H9 (cell line): ENCODE measurements at regions not wholly inside any gene's neighbourhood (a gene's known extent, or its start where the extent isn't known, plus 50 kb on each side); places are given as distances from the start of the nearest gene placed in this dataset.

Experiments
- DNase-seq: peaks from one replicate; pipeline ENCODE4 v3.0.0-alpha.2; 2017
- H2AFZ ChIP-seq: one replicate; pipeline ENCODE4 v1.6.1; 2013; ENCODE audit warnings: mild to moderate bottlenecking, low read length, control low read depth, moderate library complexity
- H2AK5ac ChIP-seq: 2 replicates; pipeline ENCODE4 v1.6.1; 2013; ENCODE audit warnings: low read length, control low read depth, mixed read lengths; ENCODE audit not compliant: insufficient read length
- H2BK120ac ChIP-seq: one replicate; pipeline ENCODE4 v1.6.1; 2013; ENCODE audit warnings: low read depth, mild to moderate bottlenecking, low read length, control low read depth, inconsistent platforms; ENCODE audit not compliant: poor library complexity, severe bottlenecking
- H2BK12ac ChIP-seq: 2 replicates; pipeline ENCODE4 v1.6.1; 2013; ENCODE audit warnings: low read length, control low read depth, mixed read lengths, low read depth; ENCODE audit not compliant: insufficient read length
- H2BK15ac ChIP-seq: 2 replicates; pipeline ENCODE4 v1.6.1; 2013; ENCODE audit warnings: low read depth, low read length, control low read depth
- H2BK20ac ChIP-seq: one replicate; pipeline ENCODE4 v1.6.1; 2013; ENCODE audit warnings: low read depth, mild to moderate bottlenecking, low read length, control low read depth, inconsistent platforms; ENCODE audit not compliant: poor library complexity, severe bottlenecking
- H2BK5ac ChIP-seq: 2 replicates; pipeline ENCODE4 v1.6.1; 2013; ENCODE audit warnings: low read length, control low read depth, mixed read lengths; ENCODE audit not compliant: insufficient read length
- H3K14ac ChIP-seq: 2 replicates; pipeline ENCODE4 v1.6.1; 2013; ENCODE audit warnings: low read length, control low read depth; ENCODE audit not compliant: insufficient read depth
- H3K18ac ChIP-seq: 2 replicates; pipeline ENCODE4 v1.6.1; 2013; ENCODE audit warnings: low read depth, mild to moderate bottlenecking, mixed read lengths, low read length, control low read depth; ENCODE audit not compliant: insufficient read length
- H3K23ac ChIP-seq: 2 replicates; pipeline ENCODE4 v1.6.1; 2013; ENCODE audit warnings: low read length, control low read depth, mixed read lengths, low read depth; ENCODE audit not compliant: insufficient read length
- H3K23me2 ChIP-seq: 2 replicates; pipeline ENCODE4 v1.6.1; 2013; ENCODE audit warnings: low read depth, mild to moderate bottlenecking, mixed read lengths, low read length, control low read depth; ENCODE audit not compliant: insufficient read length, poor library complexity, severe bottlenecking
- H3K27ac ChIP-seq: 2 replicates; pipeline ENCODE4 v1.5.1; 2013; ENCODE audit warnings: low read length, control low read depth, mixed read lengths, low read depth; ENCODE audit not compliant: insufficient read length
- H3K27me3 ChIP-seq: 2 replicates; pipeline ENCODE4 v1.6.1; 2013; ENCODE audit warnings: low read length, control low read depth, inconsistent platforms; ENCODE audit not compliant: insufficient read depth
- H3K4ac ChIP-seq: 2 replicates; pipeline ENCODE4 v1.6.1; 2013; ENCODE audit warnings: low read depth, mild to moderate bottlenecking, control low read depth, inconsistent platforms, low read length, moderate library complexity
- H3K4me1 ChIP-seq: 2 replicates; pipeline ENCODE4 v1.6.1; 2013; ENCODE audit warnings: low read length, control low read depth, inconsistent platforms; ENCODE audit not compliant: insufficient read depth
- H3K4me2 ChIP-seq: 2 replicates; pipeline ENCODE4 v1.6.1; 2013; ENCODE audit warnings: low read length, control low read depth, mixed read lengths; ENCODE audit not compliant: insufficient read length, insufficient read depth
- H3K56ac ChIP-seq: 2 replicates; pipeline ENCODE4 v1.6.1; 2013; ENCODE audit warnings: low read depth, mild to moderate bottlenecking, mixed read lengths, low read length, control low read depth; ENCODE audit not compliant: insufficient read length
- H3K79me1 ChIP-seq: 2 replicates; pipeline ENCODE4 v1.6.1; 2013; ENCODE audit warnings: low read depth, mild to moderate bottlenecking, moderate library complexity, low read length, control low read depth, inconsistent platforms; ENCODE audit not compliant: insufficient read depth, poor library complexity, severe bottlenecking
- H3K79me2 ChIP-seq: 2 replicates; pipeline ENCODE4 v1.6.1; 2013; ENCODE audit warnings: low read length, control low read depth, inconsistent platforms; ENCODE audit not compliant: insufficient read depth
- H3K9ac ChIP-seq: 2 replicates; pipeline ENCODE4 v1.6.1; 2013; ENCODE audit warnings: low read length, control low read depth, mixed read lengths; ENCODE audit not compliant: insufficient read length; ENCODE audit errors: extremely low read depth
- H3K9me3 ChIP-seq: one replicate; pipeline ENCODE4 v1.6.1; 2013; ENCODE audit warnings: low read depth, low read length, inconsistent platforms; ENCODE audit not compliant: control insufficient read depth
- H3T11ph ChIP-seq: one replicate; pipeline ENCODE4 v1.6.1; 2013; ENCODE audit warnings: mild to moderate bottlenecking, low read length, control low read depth, inconsistent platforms
- H4K20me1 ChIP-seq: one replicate; pipeline ENCODE4 v1.6.1; 2013; ENCODE audit not compliant: control insufficient read depth, insufficient read length, insufficient read depth
- H4K5ac ChIP-seq: 2 replicates; pipeline ENCODE4 v1.6.1; 2013; ENCODE audit warnings: low read depth, mild to moderate bottlenecking, mixed read lengths, low read length, control low read depth; ENCODE audit not compliant: insufficient read length
- H4K8ac ChIP-seq: replicated peaks from 2 replicates; pipeline ENCODE4 v1.6.1; 2013; ENCODE audit warnings: low read length, control low read depth, mixed read lengths, low read depth; ENCODE audit not compliant: insufficient read length
- H4K91ac ChIP-seq: 2 replicates; pipeline ENCODE4 v1.6.1; 2013; ENCODE audit warnings: low read depth, mild to moderate bottlenecking, moderate library complexity, mixed read lengths, low read length, control low read depth; ENCODE audit not compliant: insufficient read length
- H3K27ac Mint-ChIP-seq, 3 experiments: 2 replicates in 2 of 3; 3 replicates in 1 of 3; pipeline ENCODE4 v1.8.0; 2020 to 2021; ENCODE audit warnings: mixed read lengths in 3 of 3, mild to moderate bottlenecking in 1 of 3, moderate library complexity in 1 of 3
- H3K27me3 Mint-ChIP-seq: 2 replicates; pipeline ENCODE4 v1.8.0; 2021; ENCODE audit warnings: low read depth, mild to moderate bottlenecking, moderate library complexity, mixed read lengths
- H3K36me3 Mint-ChIP-seq, 3 experiments: 2 replicates in 2 of 3; 3 replicates in 1 of 3; pipeline ENCODE4 v1.8.0; 2020 to 2021; ENCODE audit warnings: low read depth in 3 of 3, mixed read lengths in 3 of 3; ENCODE audit not compliant: insufficient read depth in 1 of 3
- H3K4me1 Mint-ChIP-seq, 2 experiments: 2 replicates each; pipeline ENCODE4 v1.8.0; 2020; ENCODE audit warnings: mixed read lengths in 2 of 2
- H3K4me3 Mint-ChIP-seq, 2 experiments: 2 replicates in 1 of 2; 3 replicates in 1 of 2; pipeline ENCODE4 v1.8.0; 2020 to 2021; ENCODE audit warnings: mild to moderate bottlenecking in 2 of 2, mixed read lengths in 2 of 2, moderate library complexity in 1 of 2
- H3K9me3 Mint-ChIP-seq, 2 experiments: 2 replicates in 1 of 2; 3 replicates in 1 of 2; pipeline ENCODE4 v1.8.0; 2020; ENCODE audit warnings: mild to moderate bottlenecking in 2 of 2, mixed read lengths in 2 of 2, moderate library complexity in 1 of 2
- CTCF ChIP-seq: fragments of 200-600 bp; sonication (generic); conservative IDR thresholded peaks from 3 replicates; pipeline ENCODE4 v1.8.0; 2021; ENCODE audit warnings: antibody characterized with exemption, mild to moderate bottlenecking
- WGBS: extraction: QIAGEN DNeasy Blood & Tissue Kit; methylation state at CpG from one replicate; pipeline ENCODE4 v1.1.7; 2013; ENCODE audit warnings: missing lambda C conversion rate, low lambda C conversion rate, mixed read lengths; ENCODE audit not compliant: insufficient read length; ENCODE audit errors: extremely low coverage; 5-methylcytosine and 5-hydroxymethylcytosine counted together

DNA sequence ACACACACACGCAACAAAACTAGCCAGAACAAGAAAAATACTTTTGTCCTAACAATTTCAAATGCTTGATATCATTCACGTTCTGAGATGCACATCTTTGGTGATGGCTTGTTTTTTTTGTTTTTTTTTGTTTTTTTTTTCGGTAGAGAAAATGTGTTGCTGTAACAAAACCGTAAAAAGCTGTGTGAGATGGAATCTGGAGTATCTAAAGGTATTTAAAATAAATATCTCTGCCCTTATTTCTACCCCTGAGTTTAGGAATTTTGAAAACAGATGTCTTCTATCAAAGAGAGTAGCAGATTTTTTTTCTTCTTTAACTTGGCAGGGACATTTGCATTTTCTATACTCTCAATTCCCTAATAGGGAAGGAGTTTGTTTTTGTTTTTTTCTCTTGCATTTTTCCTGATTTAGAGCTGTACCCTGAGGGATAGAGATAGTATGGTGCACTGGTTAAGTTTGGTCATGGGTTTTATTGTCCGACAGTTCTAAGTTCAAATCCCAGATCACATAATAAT, 446.6 kb downstream of the KLF5 start:
- Histone ChIP-seq H2AK5ac (no peak overlapping the region), H3K27ac (no peak overlapping the region), H3K56ac (no peak overlapping the region), H3K14ac (no peak overlapping the region), H3T11ph (no peak overlapping the region), H2BK120ac (no peak overlapping the region), H3K27me3 (no peaks in the 10 kb centered on the region), H2AFZ (no peak overlapping the region), H3K9ac (no peak overlapping the region), H2BK15ac (no peak overlapping the region), H4K5ac (no peak overlapping the region), H2BK20ac (no peak overlapping the region), H2BK5ac (no peak overlapping the region), H2BK12ac (no peak overlapping the region), H3K23ac (no peak overlapping the region), H3K4me1 (no peaks in the 10 kb centered on the region), H3K4me2 (no peak overlapping the region), H3K79me1 (no peaks in the 10 kb centered on the region), H4K91ac (no peak overlapping the region), H3K23me2 (no peaks in the 10 kb centered on the region), H3K18ac (no peak overlapping the region), H3K79me2 (no peaks in the 10 kb centered on the region), H3K4ac (no peak overlapping the region), H4K20me1 (no peaks in the 10 kb centered on the region), H4K8ac (no peak overlapping the region), H3K9me3 (no peaks in the 10 kb centered on the region)
- Mint-ChIP-seq H3K4me3 (no peak overlapping the region), H3K4me1 (no peaks in the 10 kb centered on the region; a peak in 1 of 4 replicates), H3K27me3 (no peaks in the 10 kb centered on the region), H3K27ac (no peak overlapping the region), H3K9me3 (no peaks in the 10 kb centered on the region), H3K36me3 (no peaks in the 10 kb centered on the region)
- WGBS, result no CpG with 5 or more reads among the region's 5 CpGs
- DNase-seq, result no peak
- no peak for TF ChIP-seq CTCF
